ENCODE measurements at regions not wholly inside any gene's neighbourhood (a gene's known extent, or its start where the extent isn't known, plus 50 kb on each side); places are given as distances from the start of the nearest gene placed in this dataset.

DNA sequence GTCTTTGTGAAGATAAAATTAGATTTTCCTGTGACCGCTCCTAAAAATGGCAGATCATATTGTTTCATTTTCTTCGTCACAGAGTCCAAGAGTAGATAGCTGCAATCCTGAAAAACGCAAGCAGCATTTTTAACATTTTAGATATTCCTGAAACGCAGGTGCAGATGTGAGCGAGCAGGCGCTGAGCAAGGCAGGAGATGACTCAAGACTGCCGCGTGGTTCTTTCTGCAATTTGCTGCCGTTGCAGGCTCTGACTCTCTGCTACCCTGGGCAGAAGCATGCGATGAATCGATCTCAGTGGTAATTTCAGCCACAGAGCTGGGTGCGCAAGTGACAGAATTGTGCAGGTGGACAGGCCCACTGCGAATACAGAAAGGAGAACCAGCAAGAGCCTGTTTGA lies 331.9 kb downstream of the ACTR3B start:
- Histone ChIP-seq H2BK120ac (ENCODE audit: low read depth, low read length) (no peak overlapping the region), H3K9me3 (replicated peaks in 1 of 2; ENCODE audit: control insufficient read depth in 2 of 2, insufficient read depth in 1 of 2, low read depth in 1 of 2, low read length in 2 of 2) (peaks cover 0 to 2% of the 10 kb centered on the region in 2 donors), H2BK15ac (ENCODE audit: low read length) (peak overlapping the region; percentile 15), H3K4me1 (ENCODE audit: control insufficient read depth in 2 of 2, insufficient read depth in 1 of 2, low read depth in 1 of 2, low read length in 2 of 2) (peaks cover 0 to 3% of the 10 kb centered on the region in 2 donors), H2BK12ac (ENCODE audit: low read length) (no peak overlapping the region), H3K4me2 (ENCODE audit: insufficient read depth, low read length, poor library complexity, severe bottlenecking) (no peak overlapping the region), H3K4ac (ENCODE audit: low read length) (no peak overlapping the region), H4K8ac (ENCODE audit: low read depth, low read length) (no peak overlapping the region), H2AFZ (ENCODE audit: low read length) (no peak overlapping the region), H3K23ac (ENCODE audit: low read depth, low read length, poor library complexity) (peak overlapping the region; percentile 29), H3K79me1 (ENCODE audit: low read depth, low read length) (no peaks in the 10 kb centered on the region), H3K14ac (ENCODE audit: low read length) (no peak overlapping the region), H3K18ac (ENCODE audit: low read length) (peak overlapping the region; percentile 3), H2AK5ac (ENCODE audit: low read depth, low read length) (no peak overlapping the region), H3K27ac (replicated peaks; ENCODE audit: low read length) (no peak overlapping the region), H2BK5ac (ENCODE audit: low read length) (no peak overlapping the region), H4K91ac (ENCODE audit: low read depth, low read length, poor library complexity) (no peak overlapping the region), H3K36me3 (replicated peaks in 1 of 2; ENCODE audit: control insufficient read depth in 2 of 2, insufficient read depth in 2 of 2, low read length in 2 of 2) (no peaks in the 10 kb centered on the region), H3K27me3 (ENCODE audit: control insufficient read depth in 3 of 3, insufficient read depth in 3 of 3, low read depth in 1 of 3, low read length in 3 of 3) (peaks cover 0 to 5% (median 0%) of the 10 kb centered on the region in 3 experiments), H3K4me3 (ENCODE audit: low read length in 2 of 2) (no peak overlapping the region), H3K9ac (ENCODE audit: low read depth, low read length, poor library complexity) (no peak overlapping the region)
- WGBS, 2 donors (ENCODE audit: extremely low coverage in 2 of 2, insufficient read length in 2 of 2, insufficient replicate concordance in 1 of 2), result no CpG with 5 or more reads among the region's 13 CpGs
- DNase-seq (ENCODE audit: low spot score), result no peak

DNA sequence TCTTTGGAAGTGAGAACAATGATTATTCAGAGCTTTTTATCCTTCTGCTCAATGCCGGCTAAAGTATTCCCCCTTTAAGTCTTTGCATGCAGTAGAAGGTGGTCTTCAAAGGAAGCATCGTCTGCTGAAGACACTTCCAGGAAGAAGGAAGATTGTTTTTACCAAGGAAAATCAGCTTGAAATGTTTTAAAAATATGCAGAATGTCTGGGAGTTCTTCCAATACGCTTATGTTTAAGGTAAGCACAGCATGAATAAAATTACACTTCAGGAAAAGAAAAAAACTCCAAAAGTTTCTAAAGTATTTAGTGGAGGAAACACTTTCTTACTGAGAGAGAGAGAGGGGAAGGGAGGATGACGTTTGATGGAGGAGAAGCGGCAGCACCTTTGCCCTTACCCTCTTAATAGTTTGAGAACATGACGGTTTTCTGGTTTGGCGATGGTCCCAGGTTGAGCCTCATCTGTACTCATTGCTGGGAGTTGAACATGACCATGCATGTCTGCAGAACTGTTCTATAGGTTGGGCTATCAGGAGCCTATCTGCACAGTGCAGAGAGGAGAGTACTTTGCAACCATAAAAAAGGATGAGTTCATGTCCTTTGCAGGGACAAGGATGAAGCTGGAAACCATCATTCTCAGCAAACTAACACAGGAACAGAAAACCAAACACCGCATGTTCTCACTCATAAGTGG lies 338.1 kb downstream of the ACTR3B start:
- H3K36me3 ChIP-seq (replicated peaks in 1 of 2; ENCODE audit: control insufficient read depth in 2 of 2, insufficient read depth in 2 of 2, low read length in 2 of 2), result no peaks in the 10 kb centered on the region
- H3K23ac ChIP-seq (ENCODE audit: low read depth, low read length, poor library complexity), result no peak overlapping the region
- H2BK15ac ChIP-seq (ENCODE audit: low read length), result no peak overlapping the region
- no peak overlapping the region for H3K4me3 ChIP-seq (ENCODE audit: low read length in 2 of 2)
- no peaks in the 10 kb centered on the region for H3K27me3 ChIP-seq (ENCODE audit: control insufficient read depth in 3 of 3, insufficient read depth in 3 of 3, low read depth in 1 of 3, low read length in 3 of 3)
- no peaks in the 10 kb centered on the region for H3K4me1 ChIP-seq (ENCODE audit: control insufficient read depth in 2 of 2, insufficient read depth in 1 of 2, low read depth in 1 of 2, low read length in 2 of 2)
- H4K91ac ChIP-seq (ENCODE audit: low read depth, low read length, poor library complexity), result no peak overlapping the region
- WGBS, 2 donors (ENCODE audit: extremely low coverage in 2 of 2, insufficient read length in 2 of 2, insufficient replicate concordance in 1 of 2), result no CpG with 5 or more reads among the region's 8 CpGs
- no peak for DNase-seq (ENCODE audit: low spot score)
- no peak overlapping the region for H2AFZ ChIP-seq (ENCODE audit: low read length)
- H2BK12ac ChIP-seq (ENCODE audit: low read length), result no peak overlapping the region
- H2BK5ac ChIP-seq (ENCODE audit: low read length), result no peak overlapping the region
- H2AK5ac ChIP-seq (ENCODE audit: low read depth, low read length), result no peak overlapping the region
- no peak overlapping the region for H3K4ac ChIP-seq (ENCODE audit: low read length)
- no peak overlapping the region for H3K4me2 ChIP-seq (ENCODE audit: insufficient read depth, low read length, poor library complexity, severe bottlenecking)
- H3K9me3 ChIP-seq (replicated peaks in 1 of 2; ENCODE audit: control insufficient read depth in 2 of 2, insufficient read depth in 1 of 2, low read depth in 1 of 2, low read length in 2 of 2), result peaks cover 0 to 2% of the 10 kb centered on the region in 2 donors
- no peak overlapping the region for H3K27ac ChIP-seq (replicated peaks; ENCODE audit: low read length)
- no peak overlapping the region for H3K14ac ChIP-seq (ENCODE audit: low read length)
- H3K9ac ChIP-seq (ENCODE audit: low read depth, low read length, poor library complexity), result no peak overlapping the region
- H3K79me1 ChIP-seq (ENCODE audit: low read depth, low read length), result no peaks in the 10 kb centered on the region
- no peak overlapping the region for H4K8ac ChIP-seq (ENCODE audit: low read depth, low read length)
- no peak overlapping the region for H3K18ac ChIP-seq (ENCODE audit: low read length)
- no peak overlapping the region for H2BK120ac ChIP-seq (ENCODE audit: low read depth, low read length)

DNA sequence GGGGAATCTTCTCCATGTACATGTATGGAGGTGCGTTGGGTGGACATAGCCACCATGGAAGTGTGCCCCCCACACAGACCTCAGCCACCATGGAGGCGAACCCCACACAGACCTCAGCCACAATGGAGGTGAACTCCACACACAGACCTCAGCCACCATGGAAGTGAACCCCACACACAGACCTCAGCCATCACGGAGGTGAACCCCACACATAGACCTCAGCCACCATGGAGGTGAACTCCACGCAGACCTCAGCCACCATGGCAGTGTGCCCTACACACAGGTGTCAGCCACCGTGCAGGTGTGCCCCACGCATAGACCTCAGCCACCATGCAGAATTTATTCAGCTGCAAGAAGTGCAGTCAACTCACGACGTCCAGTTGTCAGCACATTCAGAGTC lies 339.7 kb downstream of the ACTR3B start:
- WGBS, 2 donors (ENCODE audit: extremely low coverage in 2 of 2, insufficient read length in 2 of 2, insufficient replicate concordance in 1 of 2), result no CpG with 5 or more reads among the region's 8 CpGs
- Histone ChIP-seq H3K27me3 (ENCODE audit: control insufficient read depth in 3 of 3, insufficient read depth in 3 of 3, low read depth in 1 of 3, low read length in 3 of 3) (no peaks in the 10 kb centered on the region), H3K79me1 (ENCODE audit: low read depth, low read length) (no peaks in the 10 kb centered on the region), H2BK120ac (ENCODE audit: low read depth, low read length) (no peak overlapping the region), H3K14ac (ENCODE audit: low read length) (peak overlapping the region; percentile 26), H3K4me3 (ENCODE audit: low read length in 2 of 2) (no peak overlapping the region), H4K91ac (ENCODE audit: low read depth, low read length, poor library complexity) (no peak overlapping the region), H3K27ac (replicated peaks; ENCODE audit: low read length) (no peak overlapping the region), H3K9ac (ENCODE audit: low read depth, low read length, poor library complexity) (no peak overlapping the region), H4K8ac (ENCODE audit: low read depth, low read length) (no peak overlapping the region), H3K4me1 (ENCODE audit: control insufficient read depth in 2 of 2, insufficient read depth in 1 of 2, low read depth in 1 of 2, low read length in 2 of 2) (no peaks in the 10 kb centered on the region), H2BK12ac (ENCODE audit: low read length) (no peak overlapping the region), H3K23ac (ENCODE audit: low read depth, low read length, poor library complexity) (peak overlapping the region; percentile 69), H3K9me3 (replicated peaks in 1 of 2; ENCODE audit: control insufficient read depth in 2 of 2, insufficient read depth in 1 of 2, low read depth in 1 of 2, low read length in 2 of 2) (peaks cover 0 to 2% of the 10 kb centered on the region in 2 donors), H2AFZ (ENCODE audit: low read length) (no peak overlapping the region), H3K4me2 (ENCODE audit: insufficient read depth, low read length, poor library complexity, severe bottlenecking) (no peak overlapping the region), H2AK5ac (ENCODE audit: low read depth, low read length) (no peak overlapping the region), H3K18ac (ENCODE audit: low read length) (peak overlapping the region; percentile 20), H3K36me3 (replicated peaks in 1 of 2; ENCODE audit: control insufficient read depth in 2 of 2, insufficient read depth in 2 of 2, low read length in 2 of 2) (no peaks in the 10 kb centered on the region), H2BK15ac (ENCODE audit: low read length) (no peak overlapping the region), H2BK5ac (ENCODE audit: low read length) (no peak overlapping the region), H3K4ac (ENCODE audit: low read length) (no peak overlapping the region)
- DNase-seq (ENCODE audit: low spot score), result no peak

DNA sequence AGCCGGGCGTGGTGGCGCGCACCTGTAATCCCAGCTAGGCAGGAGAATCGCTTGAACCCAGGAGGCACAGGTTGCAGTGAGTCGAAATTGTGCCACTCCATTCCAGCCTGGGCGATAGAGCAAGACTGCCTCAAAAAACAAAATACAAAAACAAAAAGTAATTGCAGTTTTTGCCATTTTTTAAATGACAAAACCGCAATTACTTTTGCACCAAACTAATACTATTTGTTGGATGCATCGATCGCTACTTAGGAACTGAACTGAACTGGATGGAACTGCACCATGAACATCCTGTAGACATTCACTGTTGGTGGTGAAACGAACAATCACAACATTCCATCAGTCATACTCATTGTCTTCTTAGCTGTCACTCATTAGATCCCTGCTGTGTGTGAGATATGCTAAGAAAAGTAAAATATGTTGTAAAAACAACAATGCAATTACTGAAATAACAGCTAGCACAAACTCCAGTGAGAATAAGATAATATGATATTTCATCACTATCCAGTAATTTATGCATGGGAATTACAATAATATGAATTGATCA lies 341.2 kb downstream of the ACTR3B start:
- Histone ChIP-seq H4K91ac (ENCODE audit: low read depth, low read length, poor library complexity) (no peak overlapping the region), H4K8ac (ENCODE audit: low read depth, low read length) (no peak overlapping the region), H3K9ac (ENCODE audit: low read depth, low read length, poor library complexity) (no peak overlapping the region), H3K27me3 (ENCODE audit: control insufficient read depth in 3 of 3, insufficient read depth in 3 of 3, low read depth in 1 of 3, low read length in 3 of 3) (no peaks in the 10 kb centered on the region), H2BK120ac (ENCODE audit: low read depth, low read length) (no peak overlapping the region), H2BK12ac (ENCODE audit: low read length) (no peak overlapping the region), H3K79me1 (ENCODE audit: low read depth, low read length) (no peaks in the 10 kb centered on the region), H2BK15ac (ENCODE audit: low read length) (no peak overlapping the region), H3K36me3 (replicated peaks in 1 of 2; ENCODE audit: control insufficient read depth in 2 of 2, insufficient read depth in 2 of 2, low read length in 2 of 2) (no peaks in the 10 kb centered on the region), H3K4me2 (ENCODE audit: insufficient read depth, low read length, poor library complexity, severe bottlenecking) (no peak overlapping the region), H3K4ac (ENCODE audit: low read length) (no peak overlapping the region), H3K4me1 (ENCODE audit: control insufficient read depth in 2 of 2, insufficient read depth in 1 of 2, low read depth in 1 of 2, low read length in 2 of 2) (no peaks in the 10 kb centered on the region), H3K18ac (ENCODE audit: low read length) (no peak overlapping the region), H3K23ac (ENCODE audit: low read depth, low read length, poor library complexity) (no peak overlapping the region), H2AFZ (ENCODE audit: low read length) (no peak overlapping the region), H3K9me3 (replicated peaks in 1 of 2; ENCODE audit: control insufficient read depth in 2 of 2, insufficient read depth in 1 of 2, low read depth in 1 of 2, low read length in 2 of 2) (no peaks in the 10 kb centered on the region), H3K14ac (ENCODE audit: low read length) (no peak overlapping the region), H3K4me3 (ENCODE audit: low read length in 2 of 2) (no peak overlapping the region), H2BK5ac (ENCODE audit: low read length) (no peak overlapping the region), H2AK5ac (ENCODE audit: low read depth, low read length) (no peak overlapping the region), H3K27ac (replicated peaks; ENCODE audit: low read length) (no peak overlapping the region)
- WGBS, 2 donors (ENCODE audit: extremely low coverage in 2 of 2, insufficient read length in 2 of 2, insufficient replicate concordance in 1 of 2), result no CpG with 5 or more reads among the region's 11 CpGs
- DNase-seq (ENCODE audit: low spot score), result no peak

Data from neuronal stem cell (in vitro differentiated cells).